PC-9 (cell line): ENCODE measurements at regions not wholly inside any gene's neighbourhood (a gene's known extent, or its start where the extent isn't known, plus 50 kb on each side); places are given as distances from the start of the nearest gene placed in this dataset.

Source experiments
- BruUV-seq: library from RNA; stranded (reverse); fragments of 400-500 nt; replicated peaks from 2 replicates; lab custom pipeline; 2021; lab: Mats Ljungman, UMichigan
- CTCF ChIA-PET: fragments of 300-600 bp; sonication (Branson Sonifier 250); formaldehyde crosslinking; loops from one replicate; lab custom pipeline; 2022; ENCODE audit warnings: antibody characterized with exemption; lab: Charles Lee
- POLR2A ChIA-PET: fragments of 300-600 bp; sonication (Branson Sonifier 250); formaldehyde crosslinking; loops from one replicate; lab custom pipeline; 2022; ENCODE audit warnings: antibody characterized with exemption; ENCODE audit not compliant: unreplicated experiment; lab: Charles Lee
- DNase-seq, 2 experiments: peaks; one replicate each; pipeline versions ENCODE4 v3.0.0 to v3.0.0-alpha.2; 2015 to 2022; ENCODE audit warnings: mixed read lengths in 1 of 2
- H2AFZ ChIP-seq: fragments of 200-600 bp; sonication (generic); 2 replicates; pipeline ENCODE4 v1.8.1; 2017; ENCODE audit warnings: antibody characterized with exemption
- H3F3A ChIP-seq: fragments of 200-600 bp; sonication (generic); 2 replicates; pipeline ENCODE4 v1.8.1; 2017; ENCODE audit warnings: antibody characterized with exemption, mild to moderate bottlenecking, low read depth; ENCODE audit not compliant: insufficient read depth
- H3K27ac ChIP-seq: fragments of 200-600 bp; sonication (generic); 2 replicates; pipeline ENCODE4 v1.6.1; 2016; ENCODE audit warnings: mixed run types
- H3K27me3 ChIP-seq: fragments of 200-600 bp; sonication (generic); 2 replicates; pipeline ENCODE4 v1.6.1; 2016; ENCODE audit warnings: low read depth, mixed run types; ENCODE audit not compliant: insufficient read depth
- H3K36me3 ChIP-seq: fragments of 200-600 bp; sonication (generic); 2 replicates; pipeline ENCODE4 v1.6.1; 2016; ENCODE audit warnings: low read depth, mixed run types
- H3K4me1 ChIP-seq: fragments of 200-600 bp; sonication (generic); replicated peaks from 2 replicates; pipeline ENCODE4 v1.6.1; 2016; ENCODE audit warnings: mixed run types; ENCODE audit not compliant: insufficient read depth
- H3K4me2 ChIP-seq: fragments of 200-600 bp; sonication (generic); 2 replicates; pipeline ENCODE4 v1.6.1; 2017; ENCODE audit warnings: mixed run types
- H3K4me3 ChIP-seq: fragments of 200-600 bp; sonication (generic); 2 replicates; pipeline ENCODE4 v1.6.1; 2016; ENCODE audit warnings: mixed run types
- H3K79me2 ChIP-seq: fragments of 200-600 bp; sonication (generic); 2 replicates; pipeline ENCODE4 v1.6.1; 2017; ENCODE audit warnings: low read depth, mixed run types
- H3K9me2 ChIP-seq: fragments of 200-600 bp; sonication (generic); 2 replicates; pipeline ENCODE4 v1.8.1; 2017; ENCODE audit warnings: mild to moderate bottlenecking; ENCODE audit not compliant: insufficient read depth
- H3K9me3 ChIP-seq: fragments of 200-600 bp; sonication (generic); 2 replicates; pipeline ENCODE4 v1.8.1; 2016; ENCODE audit warnings: low read depth; ENCODE audit not compliant: insufficient read depth
- H4K20me1 ChIP-seq: fragments of 200-600 bp; sonication (generic); 2 replicates; pipeline ENCODE4 v1.8.1; 2017; ENCODE audit not compliant: insufficient read depth
- CTCF ChIP-seq: fragments of 200-600 bp; sonication (generic); conservative IDR thresholded peaks from 2 replicates; pipeline ENCODE4 v1.6.1; 2017; ENCODE audit warnings: mixed run types, antibody characterized with exemption, mild to moderate bottlenecking, moderate library complexity
- EZH2 ChIP-seq: fragments of 200-600 bp; sonication (generic); IDR thresholded peaks from 2 replicates; pipeline ENCODE4 v1.8.0; 2017; ENCODE audit warnings: antibody characterized with exemption, low read depth
- intact Hi-C: fragments of 100-400 bp; cut with micrococcal nuclease; formaldehyde crosslinking; loops from one replicate; pipeline ENCODE4 v1.10.0; 2022; ENCODE audit not compliant: unreplicated experiment

- Histone ChIP-seq H3F3A (no peaks in the 10 kb centered on the region), H3K4me3 (no peak overlapping the region), H3K36me3 (no peaks in the 10 kb centered on the region), H3K4me2 (no peak overlapping the region), H2AFZ (no peak overlapping the region), H3K79me2 (no peaks in the 10 kb centered on the region), H3K27me3 (no peaks in the 10 kb centered on the region), H3K9me3 (no peaks in the 10 kb centered on the region), H3K27ac (no peak overlapping the region), H3K9me2 (no peaks in the 10 kb centered on the region), H3K4me1 (no peaks in the 10 kb centered on the region), H4K20me1 (no peaks in the 10 kb centered on the region)
- no peak for DNase-seq
- intact Hi-C loops = no loop called here
- no TSS peak for BruUV-seq
- POLR2A ChIA-PET = no interaction called here
- CTCF ChIA-PET = no interaction called here
- TF ChIP-seq CTCF (no peak), EZH2 (no peak)
Observed at GRCh38 chr21:24372506-24372905, 1234.8 kb downstream of the MRPL39 start.

- no TSS peak for BruUV-seq
- ChIA-PET POLR2A (no interaction called here), CTCF (no interaction called here)
- Histone ChIP-seq H3K4me1 (no peaks in the 10 kb centered on the region), H3K4me3 (no peak overlapping the region), H3K79me2 (no peaks in the 10 kb centered on the region), H3K9me2 (no peaks in the 10 kb centered on the region), H3K9me3 (no peaks in the 10 kb centered on the region), H3K27me3 (no peaks in the 10 kb centered on the region), H3K4me2 (no peak overlapping the region), H3K36me3 (no peaks in the 10 kb centered on the region), H2AFZ (no peak overlapping the region), H3F3A (no peaks in the 10 kb centered on the region), H4K20me1 (no peaks in the 10 kb centered on the region), H3K27ac (no peak overlapping the region)
- no peak for DNase-seq
- intact Hi-C loops = no loop called here
- TF ChIP-seq CTCF = no peak
- TF ChIP-seq EZH2 = no peak
Observed at GRCh38 chr21:24369746-24370145, 1237.5 kb downstream of the MRPL39 start.

- BruUV-seq = no TSS peak
- POLR2A ChIA-PET = no interaction called here
- CTCF ChIA-PET = no interaction called here
- no peaks in the 10 kb centered on the region for H3K27me3 ChIP-seq
- H3K9me3 ChIP-seq = no peaks in the 10 kb centered on the region
- no peak overlapping the region for H3K4me2 ChIP-seq
- no peak overlapping the region for H3K4me3 ChIP-seq
- no peaks in the 10 kb centered on the region for H3K9me2 ChIP-seq
- H2AFZ ChIP-seq = no peak overlapping the region
- no peak overlapping the region for H3K27ac ChIP-seq
- H3K36me3 ChIP-seq = no peaks in the 10 kb centered on the region
- no peaks in the 10 kb centered on the region for H3K79me2 ChIP-seq
- H3F3A ChIP-seq = no peaks in the 10 kb centered on the region
- TF ChIP-seq EZH2 (no peak), CTCF (no peak)
- no peak for DNase-seq
- no peaks in the 10 kb centered on the region for H4K20me1 ChIP-seq
- intact Hi-C loops = no loop called here
- H3K4me1 ChIP-seq = no peaks in the 10 kb centered on the region
Observed at GRCh38 chr21:24369278-24369677, 1238.0 kb downstream of the MRPL39 start.
